Endothelial cell of umbilical vein (primary cell): ENCODE measurements at regions not wholly inside any gene's neighbourhood (a gene's known extent, or its start where the extent isn't known, plus 50 kb on each side); places are given as distances from the start of the nearest gene placed in this dataset.

Source experiments
- BruUV-seq: library from RNA; stranded (reverse); fragments of 400-500 nt; replicated peaks from 2 replicates; lab custom pipeline; 2021; lab: Mats Ljungman, UMichigan
- CTCF ChIA-PET: fragments of 300-600, 350-600 bp; sonication (Branson Sonifier 250); formaldehyde crosslinking; loops from one replicate; lab custom pipeline; 2021; ENCODE audit warnings: antibody characterized with exemption, inconsistent platforms; lab: Charles Lee
- POLR2A ChIA-PET: fragments of 300-600, 350-600 bp; sonication (Branson Sonifier 250); formaldehyde crosslinking; loops from one replicate; lab custom pipeline; 2021; ENCODE audit warnings: antibody characterized with exemption, inconsistent platforms; lab: Charles Lee
- DNase-seq: peaks from one replicate; pipeline ENCODE4 v3.0.0-alpha.2; 2011; ENCODE audit warnings: low read depth, low spot score
- FAIRE-seq: peaks from 2 replicates; lab custom pipeline; 2011; peaks lifted over from hg19 to GRCh38; lab: Jason Lieb, UNC
- H2AFZ ChIP-seq: 2 replicates; pipeline ENCODE4 v1.6.0; 2012; ENCODE audit warnings: low read depth, low read length, control low read depth, inconsistent platforms
- H3K27ac ChIP-seq: 2 replicates; pipeline ENCODE4 v1.5.1; 2011; ENCODE audit warnings: low read depth, mild to moderate bottlenecking, control low read depth, low read length, moderate library complexity; ENCODE audit not compliant: insufficient read depth
- H3K27me3 ChIP-seq, 2 experiments: 2 replicates each; pipeline versions ENCODE4 v1.6.0 to v1.6.1; 2011; ENCODE audit warnings: low read length in 2 of 2, mixed read lengths in 1 of 2; ENCODE audit not compliant: control insufficient read depth in 2 of 2, insufficient read depth in 2 of 2
- H3K36me3 ChIP-seq, 2 experiments: 2 replicates in 1 of 2; 3 replicates in 1 of 2; pipeline ENCODE4 v1.5.1; 2011; ENCODE audit warnings: low read length in 2 of 2, mild to moderate bottlenecking in 1 of 2, moderate library complexity in 1 of 2; ENCODE audit not compliant: control insufficient read depth in 2 of 2, insufficient read depth in 2 of 2; ENCODE audit errors: extremely low read depth in 1 of 2
- H3K4me1 ChIP-seq: 3 replicates; pipeline ENCODE4 v1.5.1; 2011; ENCODE audit warnings: mild to moderate bottlenecking, low read length; ENCODE audit not compliant: control insufficient read depth, insufficient read depth; ENCODE audit errors: extremely low read depth
- H3K4me2 ChIP-seq: 2 replicates; pipeline ENCODE4 v1.6.1; 2011; ENCODE audit warnings: low read length, control low read depth, mixed read lengths; ENCODE audit not compliant: insufficient read depth
- H3K4me3 ChIP-seq, 3 experiments: fragments of 200-600 bp in 1 of 3; sonication (generic), shearing (Covaris generic) in 1 of 3; replicated peaks in 1 of 3; 2 replicates each; pipeline ENCODE4 v1.5.1; 2011 to 2016; ENCODE audit warnings: control low read depth in 3 of 3, low read length in 3 of 3, mild to moderate bottlenecking in 2 of 3, inconsistent platforms in 1 of 3, low read depth in 1 of 3, moderate library complexity in 1 of 3; ENCODE audit not compliant: insufficient read depth in 1 of 3
- H3K79me2 ChIP-seq: 2 replicates; pipeline ENCODE4 v1.6.0; 2012; ENCODE audit warnings: low read length, inconsistent platforms; ENCODE audit not compliant: control insufficient read depth, insufficient read depth
- H3K9ac ChIP-seq: replicated peaks from 2 replicates; pipeline ENCODE3; 2011; ENCODE audit warnings: low read length, control low read depth; ENCODE audit not compliant: insufficient read depth; ENCODE audit errors: extremely low read depth
- H3K9me1 ChIP-seq: replicated peaks from 3 replicates; pipeline ENCODE4 v1.6.0; 2011; ENCODE audit warnings: mild to moderate bottlenecking, low read length; ENCODE audit not compliant: control insufficient read depth, insufficient read depth; ENCODE audit errors: extremely low read depth
- H3K9me3 ChIP-seq: replicated peaks from 2 replicates; pipeline ENCODE4 v1.5.1; 2012; ENCODE audit warnings: low read length, inconsistent platforms; ENCODE audit not compliant: control insufficient read depth, insufficient read depth
- H4K20me1 ChIP-seq: replicated peaks from 2 replicates; pipeline ENCODE3; 2011; ENCODE audit warnings: mild to moderate bottlenecking, low read length; ENCODE audit not compliant: control insufficient read depth, insufficient read depth; ENCODE audit errors: extremely low read depth
- EZH2 ChIP-seq: IDR thresholded peaks from 2 replicates; pipeline ENCODE4 v1.6.1; 2012; ENCODE audit warnings: borderline replicate concordance, low read depth, mild to moderate bottlenecking, moderate library complexity, low read length, inconsistent platforms; ENCODE audit not compliant: severe bottlenecking
- FOS ChIP-seq: IDR thresholded peaks from 2 replicates; pipeline ENCODE4 v1.6.1; 2011; ENCODE audit warnings: mild to moderate bottlenecking, low read length, moderate library complexity, borderline replicate concordance; ENCODE audit not compliant: insufficient read depth
- GATA2 ChIP-seq: IDR thresholded peaks from 2 replicates; pipeline ENCODE4 v1.7.0; 2011; ENCODE audit warnings: low read depth, mild to moderate bottlenecking, moderate library complexity, mixed read lengths, low read length; ENCODE audit not compliant: insufficient read length, insufficient read depth
- JUN ChIP-seq: IDR thresholded peaks from 2 replicates; pipeline ENCODE4 v1.6.1; 2011; ENCODE audit warnings: borderline replicate concordance, low read depth; ENCODE audit not compliant: insufficient read length, insufficient read depth
- MAX ChIP-seq: IDR thresholded peaks from 2 replicates; pipeline ENCODE4 v1.6.1; 2011; ENCODE audit not compliant: insufficient read depth, insufficient read length
- MYC ChIP-seq: IDR thresholded peaks from one replicate; pipeline ENCODE4 v1.6.1; 2011; ENCODE audit warnings: mild to moderate bottlenecking, low read depth, low read length
- POLR2A ChIP-seq: IDR thresholded peaks from 2 replicates; pipeline ENCODE4 v1.6.1; 2012; ENCODE audit warnings: low read depth, mild to moderate bottlenecking, control low read depth, low read length
- POLR2AphosphoS5 ChIP-seq: IDR thresholded peaks from 2 replicates; pipeline ENCODE4 v1.6.1; 2012; ENCODE audit warnings: low read depth, mild to moderate bottlenecking, control low read depth, low read length, moderate library complexity; ENCODE audit not compliant: insufficient read depth
- dilution Hi-C: fragments of 300-500 bp; cut with MboI; formaldehyde crosslinking; loops from one replicate; pipeline ENCODE4 v1.15.0; 2019; ENCODE audit warnings: low sequenced_read_pairs; ENCODE audit not compliant: extremely low pct_ligation_motif_present
- intact Hi-C: fragments of 100-400 bp; cut with micrococcal nuclease; formaldehyde crosslinking; loops from one replicate; pipeline ENCODE4 v1.10.0; 2022
- TF ChIP-seq, protein P1 (sequence below), 2 donors: IDR thresholded peaks; 1 replicate in 1 of 2; 2 replicates in 1 of 2; pipeline ENCODE4 v1.5.1; 2011; ENCODE audit warnings: low read length in 2 of 2, mild to moderate bottlenecking in 2 of 2, moderate library complexity in 2 of 2, control low read depth in 1 of 2, inconsistent platforms in 1 of 2, low read depth in 1 of 2; ENCODE audit not compliant: insufficient read depth in 1 of 2; ENCODE audit errors: extremely low read depth in 1 of 2

- DNase-seq = no peak
- H3K4me3 ChIP-seq = no peak overlapping the region
- no peaks in the 10 kb centered on the region for H3K9me3 ChIP-seq
- dilution Hi-C loops (no loop called here), intact Hi-C loops (no loop called here)
- H3K4me1 ChIP-seq = no peaks in the 10 kb centered on the region
- ChIA-PET CTCF (interaction anchor here (0.8 to 1.0 kb wide), 2 partner anchors 9 to 80 kb away, joined by 3 to 4 read pairs; no protein-coding TSS in a partner anchor), POLR2A (no interaction called here)
- no peaks in the 10 kb centered on the region for H3K27me3 ChIP-seq
- no peak for FAIRE-seq
- no peak overlapping the region for H3K9ac ChIP-seq
- H3K79me2 ChIP-seq = no peaks in the 10 kb centered on the region
- H3K4me2 ChIP-seq = no peak overlapping the region
- no peak overlapping the region for H2AFZ ChIP-seq
- no peaks in the 10 kb centered on the region for H4K20me1 ChIP-seq
- H3K9me1 ChIP-seq = no peaks in the 10 kb centered on the region
- BruUV-seq = no TSS peak
- TF ChIP-seq EZH2 = no peak
- TF ChIP-seq FOS = no peak
- no peaks in the 10 kb centered on the region for H3K36me3 ChIP-seq
- H3K27ac ChIP-seq = no peak overlapping the region
Measured at GRCh38 chr2:211077216-211077767, 520.9 kb downstream of the CPS1 start.

DNA sequence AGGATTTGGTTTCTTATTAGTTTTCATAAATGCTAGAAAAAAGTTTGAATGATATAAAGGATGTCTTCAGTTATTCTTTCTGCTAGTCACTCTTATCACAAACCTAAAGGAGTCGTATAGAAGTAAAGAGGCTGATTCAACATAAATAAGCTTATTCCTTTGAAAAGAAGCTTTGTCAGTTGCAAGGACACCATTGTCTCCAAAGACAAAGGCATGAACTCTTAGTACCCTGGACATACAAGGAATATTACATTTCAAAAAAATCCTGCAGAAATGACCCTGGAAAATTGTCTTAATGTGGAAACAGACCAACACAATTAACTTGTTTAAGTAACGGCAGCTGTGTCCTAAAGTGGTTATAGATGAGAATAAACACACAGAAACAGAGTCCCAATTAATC is 528.0 kb downstream of the CPS1 start:
- no peak overlapping the region for H3K4me2 ChIP-seq
- no peaks in the 10 kb centered on the region for H3K9me1 ChIP-seq
- ChIA-PET POLR2A (no interaction called here), CTCF (interaction anchor here (0.7 to 10.1 kb wide), 4 partner anchors 9 to 1484 kb away, joined by 3 to 275 read pairs (median 70); no protein-coding TSS in a partner anchor)
- H2AFZ ChIP-seq = no peak overlapping the region
- dilution Hi-C loops = no loop called here
- H3K27ac ChIP-seq = no peak overlapping the region
- no peaks in the 10 kb centered on the region for H4K20me1 ChIP-seq
- TF ChIP-seq POLR2AphosphoS5 = no peak
- no peak for TF ChIP-seq FOS
- no peak for TF ChIP-seq GATA2
- no peak for TF ChIP-seq MYC
- TF ChIP-seq, protein P1, sequence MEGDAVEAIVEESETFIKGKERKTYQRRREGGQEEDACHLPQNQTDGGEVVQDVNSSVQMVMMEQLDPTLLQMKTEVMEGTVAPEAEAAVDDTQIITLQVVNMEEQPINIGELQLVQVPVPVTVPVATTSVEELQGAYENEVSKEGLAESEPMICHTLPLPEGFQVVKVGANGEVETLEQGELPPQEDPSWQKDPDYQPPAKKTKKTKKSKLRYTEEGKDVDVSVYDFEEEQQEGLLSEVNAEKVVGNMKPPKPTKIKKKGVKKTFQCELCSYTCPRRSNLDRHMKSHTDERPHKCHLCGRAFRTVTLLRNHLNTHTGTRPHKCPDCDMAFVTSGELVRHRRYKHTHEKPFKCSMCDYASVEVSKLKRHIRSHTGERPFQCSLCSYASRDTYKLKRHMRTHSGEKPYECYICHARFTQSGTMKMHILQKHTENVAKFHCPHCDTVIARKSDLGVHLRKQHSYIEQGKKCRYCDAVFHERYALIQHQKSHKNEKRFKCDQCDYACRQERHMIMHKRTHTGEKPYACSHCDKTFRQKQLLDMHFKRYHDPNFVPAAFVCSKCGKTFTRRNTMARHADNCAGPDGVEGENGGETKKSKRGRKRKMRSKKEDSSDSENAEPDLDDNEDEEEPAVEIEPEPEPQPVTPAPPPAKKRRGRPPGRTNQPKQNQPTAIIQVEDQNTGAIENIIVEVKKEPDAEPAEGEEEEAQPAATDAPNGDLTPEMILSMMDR (IDR thresholded peaks at IDR 0.05; ENCODE audit: extremely low read depth in 1 of 2, insufficient read depth in 1 of 2, low read depth in 1 of 2, low read length in 2 of 2) = no peak
- no peak for TF ChIP-seq JUN
- TF ChIP-seq POLR2A = no peak
- TF ChIP-seq EZH2 = no peak
- no peak for TF ChIP-seq MAX
- H3K4me1 ChIP-seq = no peaks in the 10 kb centered on the region
- H3K4me3 ChIP-seq = no peak overlapping the region
- intact Hi-C loops = no loop called here
- H3K36me3 ChIP-seq = no peaks in the 10 kb centered on the region
- no TSS peak for BruUV-seq
- no peaks in the 10 kb centered on the region for H3K79me2 ChIP-seq
- no peaks in the 10 kb centered on the region for H3K9me3 ChIP-seq
- H3K27me3 ChIP-seq = peaks cover 0 to 4% of the 10 kb centered on the region in 2 experiments
- no peak for DNase-seq
- H3K9ac ChIP-seq = no peak overlapping the region
- no peak for FAIRE-seq
